Fibroblast of skin of left quadriceps (primary cell): ENCODE measurements at regions not wholly inside any gene's neighbourhood (a gene's known extent, or its start where the extent isn't known, plus 50 kb on each side); places are given as distances from the start of the nearest gene placed in this dataset.
A peak's percentile ranks its signal among the peaks of the same experiment; 100 is the strongest.

Source experiments
- DNase-seq, 2 experiments: peaks; one replicate each; pipeline ENCODE4 v3.0.0-alpha.2; 2013; ENCODE audit warnings: low read depth in 2 of 2

- no peak for DNase-seq
These were observed 158.2 kb upstream of the MAF start for GRCh38 chr16:79758615-79759346.

- DNase-seq = no peak
These were observed 157.4 kb upstream of the MAF start for GRCh38 chr16:79757968-79758367.

- no peak for DNase-seq
These were observed 156.6 kb upstream of the MAF start for GRCh38 chr16:79757163-79757562.

GRCh38 chr16:79756571-79756970 is 156.0 kb upstream of the MAF start:
- DNase-seq = no peak

DNA sequence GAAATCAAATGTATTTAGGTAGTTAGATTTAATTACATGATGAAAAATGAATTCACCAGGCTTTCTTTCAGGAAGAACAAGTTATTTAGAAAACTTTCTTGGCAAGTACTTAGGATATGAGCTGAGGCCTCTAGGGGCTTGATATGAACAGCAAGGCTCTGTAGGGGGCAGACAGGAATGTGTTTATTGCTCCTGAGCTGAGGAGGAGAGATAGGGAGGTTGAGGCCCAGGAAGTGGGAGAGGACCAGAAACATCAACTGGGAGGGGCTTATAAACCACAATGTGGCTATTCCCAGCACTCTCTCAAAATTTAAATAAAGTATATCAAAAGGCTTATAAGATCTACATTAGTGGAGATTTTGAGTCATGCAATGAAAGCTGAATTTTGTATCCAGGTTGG is 154.0 kb upstream of the MAF start:
- DNase-seq = peak in 1 of 2 experiments; percentile 51

- no peak for DNase-seq
These were observed 153.5 kb upstream of the MAF start for GRCh38 chr16:79754081-79754480.

GRCh38 chr16:79753286-79753685 is 152.7 kb upstream of the MAF start:
- no peak for DNase-seq

DNA sequence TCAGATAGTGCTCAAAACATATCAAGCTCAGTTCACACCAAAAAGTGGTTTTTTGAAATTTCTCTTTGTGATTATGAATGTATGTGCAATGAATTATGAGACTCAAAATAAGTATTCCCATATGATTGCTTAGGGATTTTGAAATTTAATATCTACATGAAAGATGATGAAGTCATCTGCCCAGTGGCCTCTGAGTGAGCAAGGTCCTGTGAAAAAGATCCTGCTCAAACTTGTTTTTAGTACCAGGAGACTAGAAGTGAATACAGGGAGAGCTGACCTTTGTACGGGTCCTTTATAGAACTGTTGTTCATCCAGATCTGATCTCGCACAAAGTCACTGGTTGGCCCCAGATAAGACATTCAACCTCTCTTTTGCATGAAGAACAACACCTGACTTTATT is 151.9 kb upstream of the MAF start:
- no peak for DNase-seq

GRCh38 chr16:79751471-79752184 is 151.1 kb upstream of the MAF start:
- DNase-seq = no peak

DNA sequence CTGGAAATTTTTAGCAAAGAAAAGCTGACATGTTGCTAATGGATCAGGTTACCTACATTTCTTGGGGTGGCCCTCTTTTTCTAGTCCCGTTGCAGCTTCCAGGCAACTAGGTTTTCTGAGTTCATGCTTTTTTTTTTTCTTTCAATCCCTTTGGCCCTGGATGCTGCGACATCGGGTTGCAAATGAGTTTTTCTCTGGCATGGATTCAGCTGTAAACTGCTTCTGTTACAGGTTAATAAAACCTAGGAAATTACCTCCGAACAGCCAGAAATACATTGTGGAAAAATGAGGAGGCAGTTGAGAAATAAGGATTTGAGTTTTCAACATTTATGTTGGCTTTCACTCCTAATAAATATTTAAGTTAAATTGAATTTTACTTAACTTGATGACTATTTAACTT is 149.8 kb upstream of the MAF start:
- DNase-seq = no peak

GRCh38 chr16:79748629-79749028 is 148.1 kb upstream of the MAF start:
- no peak for DNase-seq

DNA sequence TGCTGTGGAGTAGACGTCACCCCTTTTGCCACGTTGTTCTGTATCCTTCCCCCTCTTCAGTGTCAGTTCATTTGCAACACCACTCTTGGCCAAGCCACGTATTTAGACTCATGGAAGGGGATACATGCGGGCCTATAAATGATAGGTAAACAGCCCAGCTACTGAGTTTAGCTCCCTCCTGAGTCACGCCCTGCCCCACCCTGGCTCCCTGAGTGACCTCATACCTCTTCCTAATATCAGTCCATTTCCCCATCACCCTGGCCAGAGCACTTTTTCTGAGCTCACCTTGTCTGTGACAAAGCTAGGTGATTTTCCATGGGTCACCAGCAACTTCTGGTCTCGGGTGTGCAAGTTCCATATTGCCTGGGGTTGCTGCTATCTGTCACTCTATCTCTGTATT is 147.2 kb upstream of the MAF start:
- DNase-seq = no peak

- DNase-seq = no peak
These were observed 139.7 kb upstream of the MAF start for GRCh38 chr16:79740252-79740651.

- peak in 1 of 2 experiments; percentile 7 for DNase-seq
These were observed 134.7 kb upstream of the MAF start for GRCh38 chr16:79735271-79735670.

- DNase-seq = no peak
These were observed 134.2 kb upstream of the MAF start for GRCh38 chr16:79734721-79735120.

GRCh38 chr16:79728923-79729240 is 128.3 kb upstream of the MAF start:
- no peak for DNase-seq

GRCh38 chr16:79728048-79728922 is 127.7 kb upstream of the MAF start:
- DNase-seq = no peak

- no peak for DNase-seq
These were observed 126.4 kb upstream of the MAF start for GRCh38 chr16:79726902-79727301.

GRCh38 chr16:79725051-79725450 is 124.5 kb upstream of the MAF start:
- no peak for DNase-seq

- no peak for DNase-seq
These were observed 123.1 kb upstream of the MAF start for GRCh38 chr16:79723583-79724168.

GRCh38 chr16:79721270-79721669 is 120.7 kb upstream of the MAF start:
- DNase-seq = peak in 1 of 2 experiments; percentile 14
